ENCODE measurements at regions not wholly inside any gene's neighbourhood (a gene's known extent, or its start where the extent isn't known, plus 50 kb on each side); places are given as distances from the start of the nearest gene placed in this dataset.

DNA sequence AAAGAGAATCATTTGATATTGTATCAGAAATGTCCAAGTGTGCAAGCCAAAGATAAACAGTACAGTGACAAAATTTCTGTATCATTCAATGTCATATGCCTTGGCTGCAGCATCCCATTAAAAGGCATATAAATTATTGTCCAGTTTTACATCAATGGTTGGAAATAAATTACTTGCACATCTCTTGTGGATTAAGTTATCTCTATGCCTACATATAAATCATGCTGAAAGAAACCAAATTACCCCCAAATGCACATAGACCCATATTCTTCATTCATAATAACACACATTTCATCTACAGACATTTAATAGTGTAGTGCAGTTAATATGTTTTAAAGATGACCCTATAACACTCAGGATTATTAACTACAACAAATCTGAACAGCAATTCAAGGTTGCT lies 1415.7 kb upstream of the PCDH9 start:
- TF ChIP-seq EZH2 (IDR thresholded peaks at IDR 0.05) (no peak), POLR2AphosphoS5 (IDR thresholded peaks at IDR 0.05; ENCODE audit: borderline replicate concordance, low read depth, low read length) (no peak)

Data from SK-N-MC (cell line).